BJ (cell line): ENCODE measurements at regions not wholly inside any gene's neighbourhood (a gene's known extent, or its start where the extent isn't known, plus 50 kb on each side); places are given as distances from the start of the nearest gene placed in this dataset.

Experiments
- CTCF ChIA-PET: fragments of 350-600 bp; formaldehyde crosslinking; extraction: SDS; loops from one replicate; lab custom pipeline; 2021; ENCODE audit warnings: antibody characterized with exemption, inconsistent platforms; lab: Yijun Ruan, JAX
- POLR2A ChIA-PET: fragments of 300-600 bp; sonication (Branson Sonifier 250); formaldehyde crosslinking; extraction: SDS; loops from one replicate; lab custom pipeline; 2021; ENCODE audit warnings: antibody characterized with exemption; lab: Charles Lee
- DNase-seq: peaks from one replicate; pipeline ENCODE4 v3.0.0-alpha.2; 2011; ENCODE audit warnings: low read depth
- H3K27me3 ChIP-seq: 2 replicates; pipeline ENCODE4 v1.6.0; 2011; ENCODE audit warnings: low read length; ENCODE audit not compliant: control insufficient read depth, insufficient read depth
- H3K36me3 ChIP-seq: 2 replicates; pipeline ENCODE4 v1.5.1; 2011; ENCODE audit warnings: low read length; ENCODE audit not compliant: control insufficient read depth, insufficient read depth
- H3K4me3 ChIP-seq: 2 replicates; pipeline ENCODE4 v1.5.1; 2011; ENCODE audit warnings: low read depth, mild to moderate bottlenecking, control low read depth, low read length
- TF ChIP-seq, protein P1 (sequence below): IDR thresholded peaks from 2 replicates; pipeline ENCODE4 v1.5.1; 2011; ENCODE audit warnings: low read depth, mild to moderate bottlenecking, control low read depth, inconsistent platforms, low read length, moderate library complexity; ENCODE audit not compliant: insufficient read depth

DNA sequence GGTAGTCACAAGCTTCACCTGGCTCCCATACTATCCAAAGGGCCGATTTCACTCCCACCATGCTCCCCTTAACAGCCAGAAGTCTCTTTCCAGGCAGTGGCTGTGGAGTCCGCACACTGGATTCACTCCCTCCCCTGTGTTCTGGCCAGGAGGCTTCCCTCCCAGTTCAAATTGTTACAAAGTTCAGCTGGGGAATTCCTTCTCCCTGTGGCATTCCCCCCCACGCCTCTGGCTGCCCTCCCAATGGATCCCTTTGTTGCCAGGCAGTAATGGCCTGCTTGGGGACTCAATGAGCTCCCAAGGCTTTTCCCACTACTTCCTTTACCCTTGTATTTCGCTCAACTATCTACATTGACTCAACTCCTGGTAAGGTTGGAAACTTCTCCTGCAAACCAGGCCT, 1921.4 kb upstream of the PCDH20 start:
- no peaks in the 10 kb centered on the region for H3K27me3 ChIP-seq
- H3K36me3 ChIP-seq, result no peaks in the 10 kb centered on the region
- H3K4me3 ChIP-seq, result no peak overlapping the region
- TF ChIP-seq, protein P1, sequence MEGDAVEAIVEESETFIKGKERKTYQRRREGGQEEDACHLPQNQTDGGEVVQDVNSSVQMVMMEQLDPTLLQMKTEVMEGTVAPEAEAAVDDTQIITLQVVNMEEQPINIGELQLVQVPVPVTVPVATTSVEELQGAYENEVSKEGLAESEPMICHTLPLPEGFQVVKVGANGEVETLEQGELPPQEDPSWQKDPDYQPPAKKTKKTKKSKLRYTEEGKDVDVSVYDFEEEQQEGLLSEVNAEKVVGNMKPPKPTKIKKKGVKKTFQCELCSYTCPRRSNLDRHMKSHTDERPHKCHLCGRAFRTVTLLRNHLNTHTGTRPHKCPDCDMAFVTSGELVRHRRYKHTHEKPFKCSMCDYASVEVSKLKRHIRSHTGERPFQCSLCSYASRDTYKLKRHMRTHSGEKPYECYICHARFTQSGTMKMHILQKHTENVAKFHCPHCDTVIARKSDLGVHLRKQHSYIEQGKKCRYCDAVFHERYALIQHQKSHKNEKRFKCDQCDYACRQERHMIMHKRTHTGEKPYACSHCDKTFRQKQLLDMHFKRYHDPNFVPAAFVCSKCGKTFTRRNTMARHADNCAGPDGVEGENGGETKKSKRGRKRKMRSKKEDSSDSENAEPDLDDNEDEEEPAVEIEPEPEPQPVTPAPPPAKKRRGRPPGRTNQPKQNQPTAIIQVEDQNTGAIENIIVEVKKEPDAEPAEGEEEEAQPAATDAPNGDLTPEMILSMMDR, result no peak
- DNase-seq, result no peak
- CTCF ChIA-PET, result no interaction called here
- POLR2A ChIA-PET, result no interaction called here

DNA sequence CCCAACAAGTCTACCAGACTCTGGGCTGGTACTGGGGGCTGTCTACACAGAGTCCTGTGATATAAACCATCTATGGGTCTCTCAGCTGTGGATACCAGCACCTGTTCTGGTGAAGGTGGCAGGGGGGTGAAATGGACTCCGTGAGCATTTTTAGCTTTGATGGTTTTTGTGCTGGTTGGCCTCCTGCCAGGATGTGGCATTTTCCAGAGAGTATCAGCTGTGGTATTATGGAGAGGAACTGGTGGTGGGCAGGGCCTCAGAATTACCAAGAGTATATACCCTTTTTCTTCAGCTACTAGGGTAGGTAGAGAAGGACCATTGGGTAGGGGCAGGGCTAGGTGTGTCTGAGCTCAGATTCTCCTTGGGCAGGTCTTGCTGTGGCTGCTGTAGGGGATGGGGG, 1920.9 kb upstream of the PCDH20 start:
- no peak overlapping the region for H3K4me3 ChIP-seq
- no peaks in the 10 kb centered on the region for H3K27me3 ChIP-seq
- POLR2A ChIA-PET, result no interaction called here
- CTCF ChIA-PET, result interaction anchor here (0.6 kb wide), 1 partner anchor 79 kb away, joined by 3 read pairs; no protein-coding TSS in a partner anchor
- H3K36me3 ChIP-seq, result no peaks in the 10 kb centered on the region
- no peak for DNase-seq
- TF ChIP-seq, protein P1, result no peak

GRCh38 chr13:63327584-63327983, 1911.9 kb upstream of the PCDH20 start:
- Histone ChIP-seq H3K36me3 (no peaks in the 10 kb centered on the region), H3K4me3 (no peak overlapping the region), H3K27me3 (no peaks in the 10 kb centered on the region)
- ChIA-PET POLR2A (no interaction called here), CTCF (no interaction called here)
- no peak for DNase-seq
- TF ChIP-seq, protein P1, result no peak

DNA sequence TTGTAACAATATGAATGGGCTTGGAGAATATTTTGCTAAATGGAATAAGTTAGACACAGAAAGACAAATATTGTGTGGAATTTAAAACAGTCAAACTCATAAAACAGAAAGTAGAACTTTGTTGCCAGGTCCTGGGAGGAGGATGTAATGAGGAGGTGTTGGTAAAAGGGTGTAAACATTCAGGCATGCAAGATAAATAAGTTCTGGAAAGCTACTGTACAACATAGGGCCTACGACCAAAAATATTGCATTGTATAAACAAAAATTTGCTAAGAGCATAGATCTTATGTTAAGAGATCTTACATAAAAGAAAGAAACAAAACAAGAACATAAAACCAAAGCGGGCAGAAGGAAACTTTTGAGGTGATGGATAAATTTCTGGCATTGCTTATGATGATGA, 1907.8 kb upstream of the PCDH20 start:
- ChIA-PET CTCF (no interaction called here), POLR2A (no interaction called here)
- Histone ChIP-seq H3K27me3 (no peaks in the 10 kb centered on the region), H3K36me3 (no peaks in the 10 kb centered on the region), H3K4me3 (no peak overlapping the region)
- TF ChIP-seq, protein P1, result no peak
- no peak for DNase-seq

DNA sequence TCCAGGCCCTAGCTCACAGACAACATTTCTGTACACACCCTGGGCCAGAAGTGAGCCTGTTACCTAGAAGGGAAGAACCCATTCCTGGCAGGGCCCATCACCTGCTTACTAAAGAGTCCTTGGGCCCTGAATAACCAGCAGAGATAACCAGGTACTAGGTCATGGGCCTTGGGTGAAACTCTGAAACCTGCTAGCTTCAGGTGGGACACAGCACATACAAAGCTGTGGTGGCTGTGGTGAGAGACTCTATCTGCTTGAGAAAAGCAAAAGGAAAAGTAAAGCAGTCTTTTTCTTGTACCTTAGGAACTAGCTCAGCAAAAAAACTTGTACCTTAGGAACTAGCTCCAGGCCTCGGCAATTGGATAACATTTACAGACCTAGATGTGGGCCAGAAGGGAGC, 1895.9 kb upstream of the PCDH20 start:
- no peak overlapping the region for H3K4me3 ChIP-seq
- TF ChIP-seq, protein P1, result no peak
- CTCF ChIA-PET, result no interaction called here
- DNase-seq, result no peak
- no peaks in the 10 kb centered on the region for H3K36me3 ChIP-seq
- H3K27me3 ChIP-seq, result no peaks in the 10 kb centered on the region
- POLR2A ChIA-PET, result no interaction called here
